Parathyroid adenoma (tissue), 2 donors: ENCODE measurements at regions not wholly inside any gene's neighbourhood (a gene's known extent, or its start where the extent isn't known, plus 50 kb on each side); places are given as distances from the start of the nearest gene placed in this dataset.

ENCODE experiments used
- H2AFZ ChIP-seq: fragments of 300-600 bp; sonication (generic); one replicate; pipeline ENCODE4 v1.7.0; 2017; ENCODE audit warnings: antibody characterized with exemption, mild to moderate bottlenecking
- H3K27ac ChIP-seq: fragments of 300-600 bp; sonication (generic); one replicate; pipeline ENCODE4 v1.7.0; 2017
- H3K27me3 ChIP-seq: fragments of 300-600 bp; sonication (generic); one replicate; pipeline ENCODE4 v1.7.0; 2017; ENCODE audit warnings: low read length; ENCODE audit not compliant: control insufficient read depth, insufficient read depth
- H3K36me3 ChIP-seq: fragments of 300-600 bp; sonication (generic); one replicate; pipeline ENCODE4 v1.7.0; 2017; ENCODE audit warnings: low read length; ENCODE audit not compliant: control insufficient read depth, insufficient read depth
- H3K4me1 ChIP-seq: fragments of 300-600 bp; sonication (generic); one replicate; pipeline ENCODE4 v1.7.0; 2017; ENCODE audit warnings: control low read depth
- H3K4me2 ChIP-seq: fragments of 300-600 bp; sonication (generic); one replicate; pipeline ENCODE4 v1.7.0; 2017; ENCODE audit warnings: low read length
- H3K4me3 ChIP-seq: fragments of 300-600 bp; sonication (generic); one replicate; pipeline ENCODE4 v1.7.0; 2017; ENCODE audit warnings: low read depth, low read length
- H3K79me2 ChIP-seq: fragments of 300-600 bp; sonication (generic); one replicate; pipeline ENCODE4 v1.7.0; 2017; ENCODE audit warnings: control low read depth
- H3K9ac ChIP-seq: fragments of 300-600 bp; sonication (generic); one replicate; pipeline ENCODE4 v1.7.0; 2017; ENCODE audit warnings: mild to moderate bottlenecking
- H3K9me3 ChIP-seq: fragments of 300-600 bp; sonication (generic); one replicate; pipeline ENCODE4 v1.7.0; 2017; ENCODE audit warnings: low read length; ENCODE audit not compliant: control insufficient read depth
- CTCF ChIP-seq: fragments of 300-600 bp; sonication (generic); IDR thresholded peaks from one replicate; pipeline ENCODE4 v1.7.0; 2017; ENCODE audit warnings: antibody characterized with exemption, mild to moderate bottlenecking
- donor health status: primary hyperparathyroidism.

- Histone ChIP-seq H3K9me3 (no peaks in the 10 kb centered on the region), H3K27me3 (no peaks in the 10 kb centered on the region), H3K9ac (no peak overlapping the region), H3K79me2 (no peaks in the 10 kb centered on the region), H3K4me2 (peak overlapping the region; percentile 83), H3K36me3 (no peaks in the 10 kb centered on the region), H3K4me3 (peak overlapping the region; percentile 62), H3K4me1 (no peaks in the 10 kb centered on the region), H2AFZ (no peak overlapping the region), H3K27ac (no peak overlapping the region)
- TF ChIP-seq CTCF = no peak
Measured at GRCh38 chr10:132993271-132994184, 51.2 kb upstream of the CFAP46 start.

GRCh38 chr10:132992433-132993215 lies 50.3 kb upstream of the CFAP46 start:
- H3K9me3 ChIP-seq = no peaks in the 10 kb centered on the region
- no peaks in the 10 kb centered on the region for H3K36me3 ChIP-seq
- no peak overlapping the region for H3K9ac ChIP-seq
- no peaks in the 10 kb centered on the region for H3K27me3 ChIP-seq
- no peaks in the 10 kb centered on the region for H3K79me2 ChIP-seq
- no peak for TF ChIP-seq CTCF
- H3K4me1 ChIP-seq = no peaks in the 10 kb centered on the region
- H3K4me2 ChIP-seq = no peak overlapping the region
- H2AFZ ChIP-seq = no peak overlapping the region
- H3K4me3 ChIP-seq = no peak overlapping the region
- no peak overlapping the region for H3K27ac ChIP-seq
